SK-N-SH treated with all-trans-retinoic acid at 6 μM for 48 hours (cell line): ENCODE measurements at regions not wholly inside any gene's neighbourhood (a gene's known extent, or its start where the extent isn't known, plus 50 kb on each side); places are given as distances from the start of the nearest gene placed in this dataset.
A peak's percentile ranks its signal among the peaks of the same experiment; 100 is the strongest.

Source experiments
- ATAC-seq: fragments of 200-7000 bp; cut with Tn5 transposase; 3 replicates; pipeline ENCODE4 v1.9.1; 2020; ENCODE audit warnings: mild to moderate bottlenecking, moderate library complexity
- BACH2 ChIP-seq: fragments of 250-450 bp; sonication (Bioruptor Pico); IDR thresholded peaks from 2 replicates; pipeline ENCODE4 v1.9.0; 2021; ENCODE audit warnings: mild to moderate bottlenecking, borderline replicate concordance
- CSRNP3 ChIP-seq: fragments of 250-450 bp; sonication (Bioruptor Pico); IDR thresholded peaks from 2 replicates; pipeline ENCODE4 v1.5.1; 2021; ENCODE audit warnings: mild to moderate bottlenecking, moderate library complexity
- ESRRG ChIP-seq: fragments of 250-450 bp; sonication (Bioruptor Pico); IDR thresholded peaks from 2 replicates; pipeline ENCODE4 v1.6.1; 2021; ENCODE audit warnings: mild to moderate bottlenecking
- GLIS3 ChIP-seq: fragments of 250-450 bp; sonication (Bioruptor Pico); IDR thresholded peaks from 2 replicates; pipeline ENCODE4 v1.5.0; 2020; ENCODE audit warnings: mild to moderate bottlenecking, moderate library complexity
- ISL1 ChIP-seq: fragments of 250-450 bp; sonication (Bioruptor Pico); IDR thresholded peaks from 2 replicates; pipeline ENCODE4 v2.1.2; 2022; ENCODE audit warnings: mild to moderate bottlenecking, moderate library complexity
- OSR1 ChIP-seq: fragments of 250-450 bp; sonication (Bioruptor Pico); IDR thresholded peaks from 2 replicates; pipeline ENCODE4 v1.8.0; 2022; ENCODE audit warnings: moderate library complexity, mild to moderate bottlenecking, inconsistent platforms
- POU6F1 ChIP-seq: fragments of 250-450 bp; sonication (Bioruptor Pico); IDR thresholded peaks from 2 replicates; pipeline ENCODE4 v1.8.0; 2021; ENCODE audit warnings: low read depth, mild to moderate bottlenecking, moderate library complexity, borderline replicate concordance
- PPARA ChIP-seq: fragments of 250-450 bp; sonication (Bioruptor Pico); IDR thresholded peaks from 2 replicates; pipeline ENCODE4 v1.5.0; 2020; ENCODE audit warnings: mild to moderate bottlenecking, borderline replicate concordance
- RARB ChIP-seq: fragments of 250-450 bp; sonication (Bioruptor Pico); IDR thresholded peaks from 2 replicates; pipeline ENCODE4 v1.8.0; 2021; ENCODE audit warnings: mild to moderate bottlenecking, moderate library complexity
- SNAI2 ChIP-seq: fragments of 250-450 bp; sonication (Bioruptor Pico); IDR thresholded peaks from 2 replicates; pipeline ENCODE4 v1.5.0; 2020; ENCODE audit warnings: mild to moderate bottlenecking, moderate library complexity
- TCF4 ChIP-seq: fragments of 250-450 bp; sonication (Bioruptor Pico); IDR thresholded peaks from 2 replicates; pipeline ENCODE4 v1.8.0; 2021; ENCODE audit warnings: mild to moderate bottlenecking, moderate library complexity, borderline replicate concordance
- TOX ChIP-seq: fragments of 250-450 bp; sonication (Bioruptor Pico); IDR thresholded peaks from 2 replicates; pipeline ENCODE4 v1.8.0; 2021; ENCODE audit warnings: mild to moderate bottlenecking, moderate library complexity, borderline replicate concordance
- ZC3H10 ChIP-seq: fragments of 250-450 bp; sonication (Bioruptor Pico); IDR thresholded peaks from 2 replicates; pipeline ENCODE4 v1.5.1; 2021; ENCODE audit warnings: mild to moderate bottlenecking, moderate library complexity
- ZFP3 ChIP-seq: fragments of 250-450 bp; sonication (Bioruptor Pico); IDR thresholded peaks from 2 replicates; pipeline ENCODE4 v1.5.0; 2020; ENCODE audit warnings: mild to moderate bottlenecking, moderate library complexity
- ZFP30 ChIP-seq: fragments of 450-650 bp; formaldehyde crosslinking; IDR thresholded peaks from 2 replicates; pipeline ENCODE4 v1.5.0; 2022; ENCODE audit warnings: mild to moderate bottlenecking, moderate library complexity
- ZNF70 ChIP-seq: fragments of 450-650 bp; formaldehyde crosslinking; IDR thresholded peaks from 2 replicates; pipeline ENCODE4 v1.5.0; 2020; ENCODE audit warnings: mild to moderate bottlenecking, moderate library complexity
- ZNF8 ChIP-seq: fragments of 450-650 bp; formaldehyde crosslinking; IDR thresholded peaks from 2 replicates; pipeline ENCODE4 v1.5.0; 2020; ENCODE audit warnings: mild to moderate bottlenecking, moderate library complexity
- TF ChIP-seq, protein P1 (sequence below): fragments of 250-450 bp; sonication (Bioruptor Pico); IDR thresholded peaks from 2 replicates; pipeline ENCODE4 v1.5.1; 2020; ENCODE audit warnings: low read depth, mild to moderate bottlenecking, moderate library complexity
- TF ChIP-seq, protein P2 (sequence below): fragments of 250-450 bp; sonication (Bioruptor Pico); IDR thresholded peaks from 2 replicates; pipeline ENCODE4 v1.5.0; 2020; ENCODE audit warnings: mild to moderate bottlenecking, moderate library complexity

DNA sequence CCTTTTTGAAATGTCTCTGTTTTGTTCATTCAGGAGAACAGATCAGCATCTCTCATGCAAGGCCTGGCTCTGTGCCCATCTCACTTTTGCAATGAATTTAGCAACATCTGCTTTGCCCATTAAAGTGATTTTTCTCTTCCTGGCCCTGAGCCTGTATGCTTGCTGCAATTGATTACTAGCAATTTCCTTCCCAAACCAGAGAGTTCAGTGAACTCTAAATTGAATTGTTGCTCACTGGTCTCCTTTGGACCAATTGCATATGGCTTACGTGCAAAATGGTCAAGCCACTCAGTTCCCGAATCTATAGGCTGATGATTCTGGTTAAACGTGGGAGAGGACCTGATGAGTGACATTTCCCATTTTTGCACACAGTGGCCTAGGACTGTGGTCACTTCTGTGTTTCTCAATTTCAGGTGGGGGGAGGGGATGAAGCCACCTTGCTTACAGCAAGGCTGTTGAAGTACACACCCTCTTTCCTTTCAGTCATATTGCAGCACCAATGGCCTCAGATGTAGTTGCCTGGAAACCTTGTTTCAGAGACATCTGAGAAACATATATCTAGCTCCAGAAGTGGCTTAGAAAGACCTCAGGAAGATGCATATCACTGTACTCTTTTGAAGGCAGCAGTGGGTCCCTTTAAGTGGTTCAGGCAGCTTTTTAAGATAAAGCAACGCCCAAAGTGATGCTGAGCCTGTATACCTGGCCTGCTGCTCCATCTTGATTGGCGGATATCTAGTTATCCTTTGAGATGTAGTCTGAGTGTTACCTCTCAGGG, 201.4 kb downstream of the PTEN start:
- peak; percentile 57; the same call in 2 of the 3 replicates for ATAC-seq

GRCh38 chr10:88065383-88066049, 202.1 kb downstream of the PTEN start:
- ATAC-seq, result peak; percentile 21

More for the DNA sequence above, 201.4 kb downstream of the PTEN start:
- TF ChIP-seq ISL1 (CRISPR knock-in tag) (peak; percentile 59), ZC3H10 (no peak), TCF4 (peak; percentile 96), SNAI2 (CRISPR knock-in tag) (0 out of 2 replicates have a peak, but pooled peaks have one; percentile 10)

GRCh38 chr10:88066319-88066718, 202.9 kb downstream of the PTEN start:
- ATAC-seq, result no peak

More at GRCh38 chr10:88065383-88066049, 202.1 kb downstream of the PTEN start:
- no peak for TF ChIP-seq TOX (CRISPR knock-in tag)
- TF ChIP-seq BACH2 (CRISPR knock-in tag), result no peak
- no peak for TF ChIP-seq PPARA (CRISPR knock-in tag)
- no peak for TF ChIP-seq ZNF70 (CRISPR knock-in tag)
- no peak for TF ChIP-seq RARB (CRISPR knock-in tag)
- no peak for TF ChIP-seq ZNF8
- no peak for TF ChIP-seq ZFP3 (CRISPR knock-in tag)
- TF ChIP-seq GLIS3 (CRISPR knock-in tag), result no peak
- no peak for TF ChIP-seq TCF4

GRCh38 chr10:88066876-88067275, 203.5 kb downstream of the PTEN start:
- no peak for ATAC-seq
- no peak for TF ChIP-seq ESRRG
- no peak for TF ChIP-seq ZFP3 (CRISPR knock-in tag)
- no peak for TF ChIP-seq POU6F1 (CRISPR knock-in tag)
- no peak for TF ChIP-seq CSRNP3 (CRISPR knock-in tag)
- TF ChIP-seq PPARA (CRISPR knock-in tag), result no peak
- TF ChIP-seq ZNF8, result no peak
- no peak for TF ChIP-seq ZC3H10
- no peak for TF ChIP-seq OSR1
- no peak for TF ChIP-seq BACH2 (CRISPR knock-in tag)
- TF ChIP-seq ZFP30 (CRISPR knock-in tag), result no peak
- TF ChIP-seq, protein P1, sequence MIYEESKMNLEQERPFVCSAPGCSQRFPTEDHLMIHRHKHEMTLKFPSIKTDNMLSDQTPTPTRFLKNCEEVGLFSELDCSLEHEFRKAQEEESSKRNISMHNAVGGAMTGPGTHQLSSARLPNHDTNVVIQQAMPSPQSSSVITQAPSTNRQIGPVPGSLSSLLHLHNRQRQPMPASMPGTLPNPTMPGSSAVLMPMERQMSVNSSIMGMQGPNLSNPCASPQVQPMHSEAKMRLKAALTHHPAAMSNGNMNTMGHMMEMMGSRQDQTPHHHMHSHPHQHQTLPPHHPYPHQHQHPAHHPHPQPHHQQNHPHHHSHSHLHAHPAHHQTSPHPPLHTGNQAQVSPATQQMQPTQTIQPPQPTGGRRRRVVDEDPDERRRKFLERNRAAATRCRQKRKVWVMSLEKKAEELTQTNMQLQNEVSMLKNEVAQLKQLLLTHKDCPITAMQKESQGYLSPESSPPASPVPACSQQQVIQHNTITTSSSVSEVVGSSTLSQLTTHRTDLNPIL (CRISPR knock-in tag), result no peak
- TF ChIP-seq GLIS3 (CRISPR knock-in tag), result no peak
- TF ChIP-seq SNAI2 (CRISPR knock-in tag), result no peak
- TF ChIP-seq ISL1 (CRISPR knock-in tag), result no peak
- TF ChIP-seq TCF4, result no peak
- TF ChIP-seq RARB (CRISPR knock-in tag), result no peak
- no peak for TF ChIP-seq ZNF70 (CRISPR knock-in tag)
- TF ChIP-seq TOX (CRISPR knock-in tag), result no peak

More at GRCh38 chr10:88066319-88066718, 202.9 kb downstream of the PTEN start:
- no peak for TF ChIP-seq GLIS3 (CRISPR knock-in tag)
- no peak for TF ChIP-seq POU6F1 (CRISPR knock-in tag)
- no peak for TF ChIP-seq ZNF8
- TF ChIP-seq, protein P2, sequence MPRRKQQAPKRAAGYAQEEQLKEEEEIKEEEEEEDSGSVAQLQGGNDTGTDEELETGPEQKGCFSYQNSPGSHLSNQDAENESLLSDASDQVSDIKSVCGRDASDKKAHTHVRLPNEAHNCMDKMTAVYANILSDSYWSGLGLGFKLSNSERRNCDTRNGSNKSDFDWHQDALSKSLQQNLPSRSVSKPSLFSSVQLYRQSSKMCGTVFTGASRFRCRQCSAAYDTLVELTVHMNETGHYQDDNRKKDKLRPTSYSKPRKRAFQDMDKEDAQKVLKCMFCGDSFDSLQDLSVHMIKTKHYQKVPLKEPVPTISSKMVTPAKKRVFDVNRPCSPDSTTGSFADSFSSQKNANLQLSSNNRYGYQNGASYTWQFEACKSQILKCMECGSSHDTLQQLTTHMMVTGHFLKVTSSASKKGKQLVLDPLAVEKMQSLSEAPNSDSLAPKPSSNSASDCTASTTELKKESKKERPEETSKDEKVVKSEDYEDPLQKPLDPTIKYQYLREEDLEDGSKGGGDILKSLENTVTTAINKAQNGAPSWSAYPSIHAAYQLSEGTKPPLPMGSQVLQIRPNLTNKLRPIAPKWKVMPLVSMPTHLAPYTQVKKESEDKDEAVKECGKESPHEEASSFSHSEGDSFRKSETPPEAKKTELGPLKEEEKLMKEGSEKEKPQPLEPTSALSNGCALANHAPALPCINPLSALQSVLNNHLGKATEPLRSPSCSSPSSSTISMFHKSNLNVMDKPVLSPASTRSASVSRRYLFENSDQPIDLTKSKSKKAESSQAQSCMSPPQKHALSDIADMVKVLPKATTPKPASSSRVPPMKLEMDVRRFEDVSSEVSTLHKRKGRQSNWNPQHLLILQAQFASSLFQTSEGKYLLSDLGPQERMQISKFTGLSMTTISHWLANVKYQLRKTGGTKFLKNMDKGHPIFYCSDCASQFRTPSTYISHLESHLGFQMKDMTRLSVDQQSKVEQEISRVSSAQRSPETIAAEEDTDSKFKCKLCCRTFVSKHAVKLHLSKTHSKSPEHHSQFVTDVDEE (CRISPR knock-in tag), result no peak
- TF ChIP-seq TCF4, result no peak
- TF ChIP-seq ZFP30 (CRISPR knock-in tag), result no peak
- TF ChIP-seq OSR1, result no peak
- TF ChIP-seq ISL1 (CRISPR knock-in tag), result no peak
- no peak for TF ChIP-seq RARB (CRISPR knock-in tag)
- no peak for TF ChIP-seq SNAI2 (CRISPR knock-in tag)
- no peak for TF ChIP-seq ZNF70 (CRISPR knock-in tag)
- no peak for TF ChIP-seq ESRRG
- TF ChIP-seq PPARA (CRISPR knock-in tag), result no peak
- TF ChIP-seq, all 23 proteins: peak for 0
